H9 (cell line): ENCODE measurements at regions not wholly inside any gene's neighbourhood (a gene's known extent, or its start where the extent isn't known, plus 50 kb on each side); places are given as distances from the start of the nearest gene placed in this dataset.

Experiments used
- DNase-seq: peaks from one replicate; pipeline ENCODE4 v3.0.0-alpha.2; 2017
- H2AFZ ChIP-seq: one replicate; pipeline ENCODE4 v1.6.1; 2013; ENCODE audit warnings: mild to moderate bottlenecking, low read length, control low read depth, moderate library complexity
- H2AK5ac ChIP-seq: 2 replicates; pipeline ENCODE4 v1.6.1; 2013; ENCODE audit warnings: low read length, control low read depth, mixed read lengths; ENCODE audit not compliant: insufficient read length
- H2BK120ac ChIP-seq: one replicate; pipeline ENCODE4 v1.6.1; 2013; ENCODE audit warnings: low read depth, mild to moderate bottlenecking, low read length, control low read depth, inconsistent platforms; ENCODE audit not compliant: poor library complexity, severe bottlenecking
- H2BK12ac ChIP-seq: 2 replicates; pipeline ENCODE4 v1.6.1; 2013; ENCODE audit warnings: low read length, control low read depth, mixed read lengths, low read depth; ENCODE audit not compliant: insufficient read length
- H2BK15ac ChIP-seq: 2 replicates; pipeline ENCODE4 v1.6.1; 2013; ENCODE audit warnings: low read depth, low read length, control low read depth
- H2BK20ac ChIP-seq: one replicate; pipeline ENCODE4 v1.6.1; 2013; ENCODE audit warnings: low read depth, mild to moderate bottlenecking, low read length, control low read depth, inconsistent platforms; ENCODE audit not compliant: poor library complexity, severe bottlenecking
- H2BK5ac ChIP-seq: 2 replicates; pipeline ENCODE4 v1.6.1; 2013; ENCODE audit warnings: low read length, control low read depth, mixed read lengths; ENCODE audit not compliant: insufficient read length
- H3K14ac ChIP-seq: 2 replicates; pipeline ENCODE4 v1.6.1; 2013; ENCODE audit warnings: low read length, control low read depth; ENCODE audit not compliant: insufficient read depth
- H3K18ac ChIP-seq: 2 replicates; pipeline ENCODE4 v1.6.1; 2013; ENCODE audit warnings: low read depth, mild to moderate bottlenecking, mixed read lengths, low read length, control low read depth; ENCODE audit not compliant: insufficient read length
- H3K23ac ChIP-seq: 2 replicates; pipeline ENCODE4 v1.6.1; 2013; ENCODE audit warnings: low read length, control low read depth, mixed read lengths, low read depth; ENCODE audit not compliant: insufficient read length
- H3K23me2 ChIP-seq: 2 replicates; pipeline ENCODE4 v1.6.1; 2013; ENCODE audit warnings: low read depth, mild to moderate bottlenecking, mixed read lengths, low read length, control low read depth; ENCODE audit not compliant: insufficient read length, poor library complexity, severe bottlenecking
- H3K27ac ChIP-seq: 2 replicates; pipeline ENCODE4 v1.5.1; 2013; ENCODE audit warnings: low read length, control low read depth, mixed read lengths, low read depth; ENCODE audit not compliant: insufficient read length
- H3K27me3 ChIP-seq: 2 replicates; pipeline ENCODE4 v1.6.1; 2013; ENCODE audit warnings: low read length, control low read depth, inconsistent platforms; ENCODE audit not compliant: insufficient read depth
- H3K4ac ChIP-seq: 2 replicates; pipeline ENCODE4 v1.6.1; 2013; ENCODE audit warnings: low read depth, mild to moderate bottlenecking, control low read depth, inconsistent platforms, low read length, moderate library complexity
- H3K4me1 ChIP-seq: 2 replicates; pipeline ENCODE4 v1.6.1; 2013; ENCODE audit warnings: low read length, control low read depth, inconsistent platforms; ENCODE audit not compliant: insufficient read depth
- H3K4me2 ChIP-seq: 2 replicates; pipeline ENCODE4 v1.6.1; 2013; ENCODE audit warnings: low read length, control low read depth, mixed read lengths; ENCODE audit not compliant: insufficient read length, insufficient read depth
- H3K56ac ChIP-seq: 2 replicates; pipeline ENCODE4 v1.6.1; 2013; ENCODE audit warnings: low read depth, mild to moderate bottlenecking, mixed read lengths, low read length, control low read depth; ENCODE audit not compliant: insufficient read length
- H3K79me1 ChIP-seq: 2 replicates; pipeline ENCODE4 v1.6.1; 2013; ENCODE audit warnings: low read depth, mild to moderate bottlenecking, moderate library complexity, low read length, control low read depth, inconsistent platforms; ENCODE audit not compliant: insufficient read depth, poor library complexity, severe bottlenecking
- H3K79me2 ChIP-seq: 2 replicates; pipeline ENCODE4 v1.6.1; 2013; ENCODE audit warnings: low read length, control low read depth, inconsistent platforms; ENCODE audit not compliant: insufficient read depth
- H3K9ac ChIP-seq: 2 replicates; pipeline ENCODE4 v1.6.1; 2013; ENCODE audit warnings: low read length, control low read depth, mixed read lengths; ENCODE audit not compliant: insufficient read length; ENCODE audit errors: extremely low read depth
- H3K9me3 ChIP-seq: one replicate; pipeline ENCODE4 v1.6.1; 2013; ENCODE audit warnings: low read depth, low read length, inconsistent platforms; ENCODE audit not compliant: control insufficient read depth
- H3T11ph ChIP-seq: one replicate; pipeline ENCODE4 v1.6.1; 2013; ENCODE audit warnings: mild to moderate bottlenecking, low read length, control low read depth, inconsistent platforms
- H4K20me1 ChIP-seq: one replicate; pipeline ENCODE4 v1.6.1; 2013; ENCODE audit not compliant: control insufficient read depth, insufficient read length, insufficient read depth
- H4K5ac ChIP-seq: 2 replicates; pipeline ENCODE4 v1.6.1; 2013; ENCODE audit warnings: low read depth, mild to moderate bottlenecking, mixed read lengths, low read length, control low read depth; ENCODE audit not compliant: insufficient read length
- H4K8ac ChIP-seq: replicated peaks from 2 replicates; pipeline ENCODE4 v1.6.1; 2013; ENCODE audit warnings: low read length, control low read depth, mixed read lengths, low read depth; ENCODE audit not compliant: insufficient read length
- H4K91ac ChIP-seq: 2 replicates; pipeline ENCODE4 v1.6.1; 2013; ENCODE audit warnings: low read depth, mild to moderate bottlenecking, moderate library complexity, mixed read lengths, low read length, control low read depth; ENCODE audit not compliant: insufficient read length
- H3K27ac Mint-ChIP-seq, 3 experiments: 2 replicates in 2 of 3; 3 replicates in 1 of 3; pipeline ENCODE4 v1.8.0; 2020 to 2021; ENCODE audit warnings: mixed read lengths in 3 of 3, mild to moderate bottlenecking in 1 of 3, moderate library complexity in 1 of 3
- H3K27me3 Mint-ChIP-seq: 2 replicates; pipeline ENCODE4 v1.8.0; 2021; ENCODE audit warnings: low read depth, mild to moderate bottlenecking, moderate library complexity, mixed read lengths
- H3K36me3 Mint-ChIP-seq, 3 experiments: 2 replicates in 2 of 3; 3 replicates in 1 of 3; pipeline ENCODE4 v1.8.0; 2020 to 2021; ENCODE audit warnings: low read depth in 3 of 3, mixed read lengths in 3 of 3; ENCODE audit not compliant: insufficient read depth in 1 of 3
- H3K4me1 Mint-ChIP-seq, 2 experiments: 2 replicates each; pipeline ENCODE4 v1.8.0; 2020; ENCODE audit warnings: mixed read lengths in 2 of 2
- H3K4me3 Mint-ChIP-seq, 2 experiments: 2 replicates in 1 of 2; 3 replicates in 1 of 2; pipeline ENCODE4 v1.8.0; 2020 to 2021; ENCODE audit warnings: mild to moderate bottlenecking in 2 of 2, mixed read lengths in 2 of 2, moderate library complexity in 1 of 2
- H3K9me3 Mint-ChIP-seq, 2 experiments: 2 replicates in 1 of 2; 3 replicates in 1 of 2; pipeline ENCODE4 v1.8.0; 2020; ENCODE audit warnings: mild to moderate bottlenecking in 2 of 2, mixed read lengths in 2 of 2, moderate library complexity in 1 of 2
- CTCF ChIP-seq: fragments of 200-600 bp; sonication (generic); conservative IDR thresholded peaks from 3 replicates; pipeline ENCODE4 v1.8.0; 2021; ENCODE audit warnings: antibody characterized with exemption, mild to moderate bottlenecking
- WGBS: extraction: QIAGEN DNeasy Blood & Tissue Kit; methylation state at CpG from one replicate; pipeline ENCODE4 v1.1.7; 2013; ENCODE audit warnings: missing lambda C conversion rate, low lambda C conversion rate, mixed read lengths; ENCODE audit not compliant: insufficient read length; ENCODE audit errors: extremely low coverage; 5-methylcytosine and 5-hydroxymethylcytosine counted together

DNA sequence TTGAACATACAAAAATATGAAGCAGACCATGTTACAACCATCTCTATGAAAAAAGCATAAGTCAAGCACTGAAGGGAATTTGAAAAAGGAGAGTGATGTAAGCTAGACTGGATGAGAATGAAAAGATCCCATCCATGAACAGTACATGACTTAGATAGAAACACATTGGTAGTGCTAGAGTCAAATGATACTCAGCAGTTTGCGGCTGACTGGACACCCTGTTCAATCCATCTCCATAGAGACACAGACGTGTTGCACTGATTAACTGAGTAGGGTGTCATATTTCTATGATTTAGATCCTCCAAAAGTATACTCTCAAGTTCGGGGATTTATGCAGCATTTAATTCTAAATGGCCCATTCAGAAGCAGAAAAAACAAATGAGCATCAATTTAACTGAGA, 674.3 kb upstream of the NRXN1 start:
- WGBS, result no CpG with 5 or more reads among the region's 3 CpGs
- no peak overlapping the region for H3K23ac ChIP-seq
- no peak overlapping the region for H3K18ac ChIP-seq
- H3K27ac ChIP-seq, result no peak overlapping the region
- H4K20me1 ChIP-seq, result no peaks in the 10 kb centered on the region
- H3K27ac Mint-ChIP-seq, result no peak overlapping the region
- H3K79me2 ChIP-seq, result no peaks in the 10 kb centered on the region
- H2BK15ac ChIP-seq, result no peak overlapping the region
- H3K4ac ChIP-seq, result no peak overlapping the region
- H3K4me3 Mint-ChIP-seq, result no peak overlapping the region
- no peaks in the 10 kb centered on the region for H3K79me1 ChIP-seq
- no peak overlapping the region for H3K4me2 ChIP-seq
- H2AK5ac ChIP-seq, result no peak overlapping the region
- H4K91ac ChIP-seq, result no peak overlapping the region
- no peaks in the 10 kb centered on the region for H3K9me3 ChIP-seq
- H4K8ac ChIP-seq, result no peak overlapping the region
- H3K27me3 Mint-ChIP-seq, result no peaks in the 10 kb centered on the region
- H3K36me3 Mint-ChIP-seq, result no peaks in the 10 kb centered on the region
- H3K4me1 Mint-ChIP-seq, result peaks cover 4% of the 10 kb centered on the region in 2 experiments
- H3K27me3 ChIP-seq, result no peaks in the 10 kb centered on the region
- no peaks in the 10 kb centered on the region for H3K4me1 ChIP-seq
- no peak overlapping the region for H3K14ac ChIP-seq
- no peak overlapping the region for H3K56ac ChIP-seq
- H2BK12ac ChIP-seq, result no peak overlapping the region
- no peak for DNase-seq
- no peak for TF ChIP-seq CTCF
- no peaks in the 10 kb centered on the region for H3K23me2 ChIP-seq
- no peak overlapping the region for H2AFZ ChIP-seq
- H4K5ac ChIP-seq, result no peak overlapping the region
- no peaks in the 10 kb centered on the region for H3K9me3 Mint-ChIP-seq
- no peak overlapping the region for H2BK20ac ChIP-seq
- no peak overlapping the region for H3T11ph ChIP-seq
- H3K9ac ChIP-seq, result no peak overlapping the region
- H2BK5ac ChIP-seq, result no peak overlapping the region
- H2BK120ac ChIP-seq, result no peak overlapping the region
